AG04450 (cell line): ENCODE measurements at regions not wholly inside any gene's neighbourhood (a gene's known extent, or its start where the extent isn't known, plus 50 kb on each side); places are given as distances from the start of the nearest gene placed in this dataset.

Experiments
- CTCF ChIA-PET: fragments of 300-600, 350-600 bp; formaldehyde crosslinking; extraction: SDS; loops from one replicate; lab custom pipeline; 2022; ENCODE audit warnings: antibody characterized with exemption, inconsistent platforms; lab: Charles Lee
- POLR2A ChIA-PET: fragments of 350-600 bp; formaldehyde crosslinking; extraction: SDS; loops from one replicate; lab custom pipeline; 2021; ENCODE audit warnings: antibody characterized with exemption, inconsistent platforms; lab: Yijun Ruan, JAX
- DNase-seq: peaks from one replicate; pipeline ENCODE4 v3.0.0-alpha.2; 2011; ENCODE audit warnings: low read depth, low spot score
- H3K27ac ChIP-seq: one replicate; pipeline ENCODE4 v1.5.1; 2012; ENCODE audit warnings: low read depth, low read length, control low read depth
- H3K27me3 ChIP-seq: one replicate; pipeline ENCODE4 v1.6.0; 2012; ENCODE audit warnings: low read length; ENCODE audit not compliant: control insufficient read depth, insufficient read depth
- H3K4me3 ChIP-seq: 2 replicates; pipeline ENCODE4 v1.5.1; 2011; ENCODE audit warnings: mild to moderate bottlenecking, low read depth, low read length, control low read depth
- H3K9me3 ChIP-seq: 2 replicates; pipeline ENCODE4 v1.5.1; 2012; ENCODE audit warnings: low read length; ENCODE audit not compliant: control insufficient read depth, insufficient read depth
- TF ChIP-seq, protein P1 (sequence below): IDR thresholded peaks from 2 replicates; pipeline ENCODE4 v1.5.1; 2011; ENCODE audit warnings: low read depth, low read length, control low read depth, inconsistent platforms

DNA sequence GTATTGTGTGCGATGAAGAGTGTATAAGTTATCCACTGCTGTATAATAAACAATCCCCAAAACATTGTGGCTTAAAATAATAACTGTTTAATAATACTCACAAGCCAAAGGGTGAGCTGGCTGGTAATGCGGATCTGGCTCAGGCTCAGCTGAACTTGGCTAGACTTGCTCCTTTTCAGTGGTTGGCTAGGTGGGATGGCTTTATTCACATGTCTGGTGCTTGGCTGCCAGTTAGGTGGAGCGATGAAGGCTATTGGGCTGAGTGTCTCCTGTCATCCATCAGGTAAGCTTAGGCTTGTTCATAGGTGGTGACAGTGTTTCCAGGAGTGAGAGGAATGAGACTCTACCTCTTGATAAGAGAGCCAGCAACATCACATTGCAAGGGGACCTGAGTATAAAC, 135.0 kb upstream of the ASCC3 start:
- Histone ChIP-seq H3K27ac (no peak overlapping the region), H3K27me3 (no peaks in the 10 kb centered on the region), H3K9me3 (peaks cover 2% of the 10 kb centered on the region; the same call in 1 of the 2 replicates), H3K4me3 (no peak overlapping the region)
- TF ChIP-seq, protein P1, sequence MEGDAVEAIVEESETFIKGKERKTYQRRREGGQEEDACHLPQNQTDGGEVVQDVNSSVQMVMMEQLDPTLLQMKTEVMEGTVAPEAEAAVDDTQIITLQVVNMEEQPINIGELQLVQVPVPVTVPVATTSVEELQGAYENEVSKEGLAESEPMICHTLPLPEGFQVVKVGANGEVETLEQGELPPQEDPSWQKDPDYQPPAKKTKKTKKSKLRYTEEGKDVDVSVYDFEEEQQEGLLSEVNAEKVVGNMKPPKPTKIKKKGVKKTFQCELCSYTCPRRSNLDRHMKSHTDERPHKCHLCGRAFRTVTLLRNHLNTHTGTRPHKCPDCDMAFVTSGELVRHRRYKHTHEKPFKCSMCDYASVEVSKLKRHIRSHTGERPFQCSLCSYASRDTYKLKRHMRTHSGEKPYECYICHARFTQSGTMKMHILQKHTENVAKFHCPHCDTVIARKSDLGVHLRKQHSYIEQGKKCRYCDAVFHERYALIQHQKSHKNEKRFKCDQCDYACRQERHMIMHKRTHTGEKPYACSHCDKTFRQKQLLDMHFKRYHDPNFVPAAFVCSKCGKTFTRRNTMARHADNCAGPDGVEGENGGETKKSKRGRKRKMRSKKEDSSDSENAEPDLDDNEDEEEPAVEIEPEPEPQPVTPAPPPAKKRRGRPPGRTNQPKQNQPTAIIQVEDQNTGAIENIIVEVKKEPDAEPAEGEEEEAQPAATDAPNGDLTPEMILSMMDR: no peak
- POLR2A ChIA-PET: no interaction called here
- CTCF ChIA-PET: no interaction called here
- DNase-seq: no peak

DNA sequence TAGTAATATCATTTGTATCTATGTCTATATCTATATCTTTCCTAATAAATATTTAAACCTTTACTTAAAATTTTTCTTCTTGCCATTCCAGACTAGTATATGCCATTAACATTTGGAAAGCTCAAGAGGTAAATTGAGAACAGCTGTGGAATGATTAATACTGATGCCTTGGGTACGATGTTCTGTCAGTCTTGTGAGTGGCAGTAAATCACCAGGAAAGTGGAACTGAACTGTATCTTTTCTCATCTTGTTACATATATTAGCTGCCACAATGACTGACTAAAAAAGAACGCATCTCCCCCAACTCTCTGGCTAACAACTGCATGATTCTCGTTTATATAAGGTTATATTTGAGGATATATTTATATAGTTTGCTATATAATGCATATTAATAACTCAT, 137.0 kb upstream of the ASCC3 start:
- no peak overlapping the region for H3K4me3 ChIP-seq
- no peak for DNase-seq

DNA sequence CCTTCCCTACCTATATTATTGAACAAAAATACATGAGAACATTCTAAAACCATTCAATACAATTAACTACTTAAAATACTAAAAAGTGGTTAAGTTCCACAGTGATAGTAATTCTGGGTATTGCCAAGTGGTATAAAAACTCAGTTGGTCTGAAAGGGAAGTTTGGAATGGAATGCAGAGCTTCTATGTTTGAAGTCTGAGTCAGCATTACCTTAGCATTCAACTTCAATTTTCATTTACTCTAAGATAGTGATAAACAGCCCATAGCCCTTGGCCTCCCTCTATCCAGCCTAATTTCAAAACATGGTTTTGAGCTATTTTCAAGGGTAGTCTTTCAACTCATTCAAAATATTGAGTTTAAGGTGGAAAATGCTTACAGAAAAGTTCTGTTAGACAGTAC, 140.4 kb upstream of the ASCC3 start:
- Histone ChIP-seq H3K9me3 (peaks cover 14% of the 10 kb centered on the region), H3K4me3 (no peak overlapping the region), H3K27me3 (no peaks in the 10 kb centered on the region), H3K27ac (no peak overlapping the region)
- no peak for DNase-seq
- TF ChIP-seq, protein P1: no peak
- POLR2A ChIA-PET: no interaction called here
- CTCF ChIA-PET: no interaction called here

More for the DNA sequence above, 137.0 kb upstream of the ASCC3 start:
- H3K27me3 ChIP-seq: no peaks in the 10 kb centered on the region
- CTCF ChIA-PET: no interaction called here
- peaks cover 8% of the 10 kb centered on the region; the same call in 1 of the 2 replicates for H3K9me3 ChIP-seq
- no peak overlapping the region for H3K27ac ChIP-seq
- TF ChIP-seq, protein P1: no peak
- POLR2A ChIA-PET: no interaction called here

DNA sequence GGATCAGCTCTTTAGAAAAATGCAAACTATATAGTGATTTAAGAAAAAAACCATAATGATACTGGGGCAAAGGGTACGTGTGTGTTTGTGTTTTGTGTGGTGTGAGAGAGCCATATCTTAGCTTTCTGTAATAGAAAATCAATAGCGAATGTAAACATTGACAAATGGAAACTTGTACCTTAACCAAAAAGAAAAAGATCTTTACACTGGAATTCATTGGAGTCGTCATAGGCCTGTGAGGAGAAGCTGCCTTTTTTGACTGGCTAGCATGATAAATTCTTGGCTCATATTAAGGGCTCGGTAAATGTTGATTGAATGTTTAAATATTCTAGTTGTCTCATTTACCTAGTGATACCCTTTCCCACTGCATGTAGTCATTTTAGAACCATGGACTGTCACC, 161.8 kb upstream of the ASCC3 start:
- CTCF ChIA-PET: no interaction called here
- POLR2A ChIA-PET: no interaction called here

DNA sequence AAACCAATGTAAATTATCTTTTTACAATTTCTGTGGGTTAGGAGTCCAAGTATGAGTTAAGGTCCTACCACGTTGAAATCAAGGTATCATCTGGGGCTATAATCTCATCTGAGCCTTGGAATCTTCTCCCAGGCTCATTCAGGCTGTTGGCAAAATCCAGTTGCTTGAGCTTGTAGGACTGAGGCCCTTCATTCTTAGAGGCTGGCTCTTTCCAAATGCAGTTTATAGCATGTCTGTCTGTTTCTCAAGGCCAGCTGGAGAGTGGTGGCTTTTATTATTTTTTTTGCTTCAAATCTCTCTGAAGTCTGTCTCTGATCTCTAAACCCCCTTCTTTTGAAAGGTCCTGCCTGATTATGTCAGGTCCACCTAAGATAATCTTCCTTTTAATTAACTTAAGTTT, 177.2 kb upstream of the ASCC3 start:
- no peak for DNase-seq
- no peak overlapping the region for H3K27ac ChIP-seq
- H3K27me3 ChIP-seq: no peaks in the 10 kb centered on the region
- CTCF ChIA-PET: no interaction called here
- H3K4me3 ChIP-seq: no peak overlapping the region
- POLR2A ChIA-PET: no interaction called here
- TF ChIP-seq, protein P1: no peak
- peaks cover 26% of the 10 kb centered on the region for H3K9me3 ChIP-seq

More for the DNA sequence above, 161.8 kb upstream of the ASCC3 start:
- no peak overlapping the region for H3K4me3 ChIP-seq
- no peaks in the 10 kb centered on the region; the same call in none of the 2 replicates for H3K9me3 ChIP-seq
- TF ChIP-seq, protein P1: no peak
- no peak for DNase-seq
- no peaks in the 10 kb centered on the region for H3K27me3 ChIP-seq
- H3K27ac ChIP-seq: no peak overlapping the region
